Femur (tissue), 1 donor: ENCODE measurements at regions not wholly inside any gene's neighbourhood (a gene's known extent, or its start where the extent isn't known, plus 50 kb on each side); places are given as distances from the start of the nearest gene placed in this dataset.

Experiments used
- DNase-seq: peaks from one replicate; pipeline ENCODE4 v3.0.0-alpha.2; 2017

- DNase-seq, result no peak
Observed at GRCh38 chrX:25213611-25214010, 197.8 kb upstream of the ARX start.

GRCh38 chrX:25207803-25208475 is 192.2 kb upstream of the ARX start:
- no peak for DNase-seq

GRCh38 chrX:25206778-25207177 is 191.0 kb upstream of the ARX start:
- no peak for DNase-seq

- DNase-seq, result no peak
Observed at GRCh38 chrX:25204182-25204581, 188.4 kb upstream of the ARX start.

- DNase-seq, result no peak
Observed at GRCh38 chrX:25202827-25203226, 187.1 kb upstream of the ARX start.

GRCh38 chrX:25198891-25199290 is 183.1 kb upstream of the ARX start:
- DNase-seq, result no peak

- no peak for DNase-seq
Observed at GRCh38 chrX:25198253-25198652, 182.5 kb upstream of the ARX start.

GRCh38 chrX:25196221-25196620 is 180.5 kb upstream of the ARX start:
- DNase-seq, result no peak

- DNase-seq, result no peak
Observed at GRCh38 chrX:25191403-25191802, 175.6 kb upstream of the ARX start.

GRCh38 chrX:25181775-25182174 is 166.0 kb upstream of the ARX start:
- DNase-seq, result no peak

GRCh38 chrX:25180242-25180641 is 164.5 kb upstream of the ARX start:
- no peak for DNase-seq

GRCh38 chrX:25178555-25178954 is 162.8 kb upstream of the ARX start:
- DNase-seq, result no peak

GRCh38 chrX:25175743-25176142 is 160.0 kb upstream of the ARX start:
- no peak for DNase-seq

- no peak for DNase-seq
Observed at GRCh38 chrX:25175171-25175570, 159.4 kb upstream of the ARX start.

- DNase-seq, result no peak
Observed at GRCh38 chrX:25166546-25166945, 150.8 kb upstream of the ARX start.

- DNase-seq, result no peak
Observed at GRCh38 chrX:25166145-25166544, 150.4 kb upstream of the ARX start.

- DNase-seq, result no peak
Observed at GRCh38 chrX:25158635-25159034, 142.9 kb upstream of the ARX start.

- no peak for DNase-seq
Observed at GRCh38 chrX:25156832-25157231, 141.1 kb upstream of the ARX start.

GRCh38 chrX:25156323-25156722 is 140.6 kb upstream of the ARX start:
- no peak for DNase-seq

GRCh38 chrX:25154168-25154567 is 138.4 kb upstream of the ARX start:
- DNase-seq, result no peak

- no peak for DNase-seq
Observed at GRCh38 chrX:25151749-25152148, 136.0 kb upstream of the ARX start.

GRCh38 chrX:25144043-25144940 is 128.5 kb upstream of the ARX start:
- DNase-seq, result peak; percentile 65

GRCh38 chrX:25143596-25143995 is 127.8 kb upstream of the ARX start:
- no peak for DNase-seq

- DNase-seq, result no peak
Observed at GRCh38 chrX:25141684-25142083, 125.9 kb upstream of the ARX start.
